ENCODE measurements at regions not wholly inside any gene's neighbourhood (a gene's known extent, or its start where the extent isn't known, plus 50 kb on each side); places are given as distances from the start of the nearest gene placed in this dataset.

DNA sequence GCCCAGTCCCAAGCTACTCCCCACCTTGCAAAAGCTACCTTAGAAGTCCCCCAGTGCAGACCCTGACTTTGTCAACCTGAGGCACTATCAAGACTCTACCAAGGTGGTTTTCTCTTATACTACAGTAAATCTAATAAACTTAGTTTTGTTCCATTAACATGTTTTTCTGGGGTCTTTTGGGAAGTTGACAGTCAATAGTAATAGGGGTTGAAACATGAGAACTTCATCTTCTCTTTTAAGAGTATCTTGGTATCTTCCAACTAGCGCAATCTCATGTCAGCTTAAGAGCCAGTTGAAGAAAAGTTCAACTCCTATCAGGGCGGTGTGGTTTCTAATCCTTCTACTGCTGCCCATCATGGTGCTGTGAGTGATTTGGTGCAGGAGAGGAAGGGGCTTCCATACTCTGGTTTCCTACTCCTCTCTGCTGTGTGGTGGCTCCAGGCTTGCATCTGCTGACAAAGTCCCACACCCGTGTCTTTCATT is 164.2 kb downstream of the FOXA2 start:
- TF ChIP-seq, protein P1, sequence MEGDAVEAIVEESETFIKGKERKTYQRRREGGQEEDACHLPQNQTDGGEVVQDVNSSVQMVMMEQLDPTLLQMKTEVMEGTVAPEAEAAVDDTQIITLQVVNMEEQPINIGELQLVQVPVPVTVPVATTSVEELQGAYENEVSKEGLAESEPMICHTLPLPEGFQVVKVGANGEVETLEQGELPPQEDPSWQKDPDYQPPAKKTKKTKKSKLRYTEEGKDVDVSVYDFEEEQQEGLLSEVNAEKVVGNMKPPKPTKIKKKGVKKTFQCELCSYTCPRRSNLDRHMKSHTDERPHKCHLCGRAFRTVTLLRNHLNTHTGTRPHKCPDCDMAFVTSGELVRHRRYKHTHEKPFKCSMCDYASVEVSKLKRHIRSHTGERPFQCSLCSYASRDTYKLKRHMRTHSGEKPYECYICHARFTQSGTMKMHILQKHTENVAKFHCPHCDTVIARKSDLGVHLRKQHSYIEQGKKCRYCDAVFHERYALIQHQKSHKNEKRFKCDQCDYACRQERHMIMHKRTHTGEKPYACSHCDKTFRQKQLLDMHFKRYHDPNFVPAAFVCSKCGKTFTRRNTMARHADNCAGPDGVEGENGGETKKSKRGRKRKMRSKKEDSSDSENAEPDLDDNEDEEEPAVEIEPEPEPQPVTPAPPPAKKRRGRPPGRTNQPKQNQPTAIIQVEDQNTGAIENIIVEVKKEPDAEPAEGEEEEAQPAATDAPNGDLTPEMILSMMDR (IDR thresholded peaks at IDR 0.05): no peak
- TF ChIP-seq POLR2A (IDR thresholded peaks at IDR 0.05) (no peak), POLR2AphosphoS5 (IDR thresholded peaks at IDR 0.05) (no peak)

Data from breast epithelium (tissue), 3 donors.